Lower lobe of right lung (tissue), 2 donors: ENCODE measurements at regions not wholly inside any gene's neighbourhood (a gene's known extent, or its start where the extent isn't known, plus 50 kb on each side); places are given as distances from the start of the nearest gene placed in this dataset.

Source experiments
- ATAC-seq, 2 donors: fragments of 200-7000 bp; cut with Tn5 transposase; one replicate each; pipeline ENCODE4 v1.9.1; 2020 to 2022; ENCODE audit warnings: mild to moderate bottlenecking in 2 of 2, moderate library complexity in 2 of 2
- DNase-seq: peaks from one replicate; pipeline ENCODE4 v3.0.0-alpha.2; 2020
- H3K27ac ChIP-seq: fragments of 200-600 bp; one replicate; pipeline ENCODE4 v1.8.0; 2022
- H3K27me3 ChIP-seq: fragments of 200-600 bp; one replicate; pipeline ENCODE4 v1.8.0; 2022; ENCODE audit warnings: low read depth
- H3K36me3 ChIP-seq: fragments of 200-600 bp; one replicate; pipeline ENCODE4 v1.8.0; 2022; ENCODE audit warnings: mild to moderate bottlenecking
- H3K4me1 ChIP-seq: fragments of 200-600 bp; one replicate; pipeline ENCODE4 v1.8.0; 2022
- H3K4me3 ChIP-seq: fragments of 200-600 bp; one replicate; pipeline ENCODE4 v1.8.0; 2022; ENCODE audit warnings: mild to moderate bottlenecking
- H3K9me3 ChIP-seq: fragments of 200-600 bp; one replicate; pipeline ENCODE4 v1.8.0; 2022
- CTCF ChIP-seq: fragments of 200-600 bp; IDR thresholded peaks from one replicate; pipeline ENCODE4 v1.8.0; 2022; ENCODE audit warnings: antibody characterized with exemption, mild to moderate bottlenecking
- intact Hi-C: fragments of 100-400 bp; cut with DNase I; formaldehyde crosslinking; loops from one replicate; pipeline ENCODE4 v1.11.0; 2022
- donor health status: DM: no; HTN: yes; CAD: no; lungs with severe emphysema.

- no peak for TF ChIP-seq CTCF
- no peak overlapping the region for H3K27ac ChIP-seq
- no peaks in the 10 kb centered on the region for H3K27me3 ChIP-seq
- no peaks in the 10 kb centered on the region for H3K36me3 ChIP-seq
- H3K4me3 ChIP-seq: no peak overlapping the region
- intact Hi-C loops: no loop called here
- no peaks in the 10 kb centered on the region for H3K9me3 ChIP-seq
- DNase-seq: no peak
- peaks cover 10% of the 10 kb centered on the region for H3K4me1 ChIP-seq
- no peak for ATAC-seq
Measured at GRCh38 chr12:93185369-93185741, 192.4 kb upstream of the NUDT4 start.

- Histone ChIP-seq H3K27me3 (no peaks in the 10 kb centered on the region), H3K4me1 (peaks cover 10% of the 10 kb centered on the region), H3K36me3 (no peaks in the 10 kb centered on the region), H3K27ac (no peak overlapping the region), H3K4me3 (no peak overlapping the region), H3K9me3 (no peaks in the 10 kb centered on the region)
- no peak for TF ChIP-seq CTCF
- ATAC-seq: no peak
- no peak for DNase-seq
- intact Hi-C loops: no loop called here
Measured at GRCh38 chr12:93186131-93186530, 191.6 kb upstream of the NUDT4 start.

- DNase-seq (no peak), ATAC-seq (no peak)
- no peak for TF ChIP-seq CTCF
- H3K4me3 ChIP-seq: no peak overlapping the region
- no peak overlapping the region for H3K27ac ChIP-seq
- no peaks in the 10 kb centered on the region for H3K9me3 ChIP-seq
- intact Hi-C loops: no loop called here
- no peaks in the 10 kb centered on the region for H3K27me3 ChIP-seq
- H3K4me1 ChIP-seq: peaks cover 10% of the 10 kb centered on the region
- no peaks in the 10 kb centered on the region for H3K36me3 ChIP-seq
Measured at GRCh38 chr12:93186621-93187020, 191.1 kb upstream of the NUDT4 start.

- no peak for DNase-seq
- no peak for ATAC-seq
- H3K27ac ChIP-seq: no peak overlapping the region
- no peaks in the 10 kb centered on the region for H3K27me3 ChIP-seq
- no peaks in the 10 kb centered on the region for H3K36me3 ChIP-seq
- no peak for TF ChIP-seq CTCF
- no peaks in the 10 kb centered on the region for H3K9me3 ChIP-seq
- no peak overlapping the region for H3K4me3 ChIP-seq
- intact Hi-C loops: no loop called here
- H3K4me1 ChIP-seq: no peaks in the 10 kb centered on the region
Measured at GRCh38 chr12:93191423-93191822, 186.3 kb upstream of the NUDT4 start.

GRCh38 chr12:93191956-93192355 lies 185.8 kb upstream of the NUDT4 start:
- no peaks in the 10 kb centered on the region for H3K9me3 ChIP-seq
- DNase-seq (no peak), ATAC-seq (no peak)
- H3K4me1 ChIP-seq: no peaks in the 10 kb centered on the region
- H3K27ac ChIP-seq: no peak overlapping the region
- intact Hi-C loops: no loop called here
- H3K36me3 ChIP-seq: no peaks in the 10 kb centered on the region
- H3K27me3 ChIP-seq: no peaks in the 10 kb centered on the region
- no peak for TF ChIP-seq CTCF
- H3K4me3 ChIP-seq: no peak overlapping the region

GRCh38 chr12:93192878-93193277 lies 184.8 kb upstream of the NUDT4 start:
- intact Hi-C loops: no loop called here
- Histone ChIP-seq H3K9me3 (no peaks in the 10 kb centered on the region), H3K4me3 (no peak overlapping the region), H3K4me1 (no peaks in the 10 kb centered on the region), H3K27me3 (no peaks in the 10 kb centered on the region), H3K36me3 (no peaks in the 10 kb centered on the region), H3K27ac (no peak overlapping the region)
- no peak for TF ChIP-seq CTCF
- ATAC-seq (no peak), DNase-seq (no peak)
